CMK (cell line): ENCODE measurements at regions not wholly inside any gene's neighbourhood (a gene's known extent, or its start where the extent isn't known, plus 50 kb on each side); places are given as distances from the start of the nearest gene placed in this dataset.

Experiments used
- DNase-seq: peaks from one replicate; pipeline ENCODE4 v3.0.0-alpha.2; 2010; ENCODE audit warnings: low read depth

- DNase-seq = no peak
These were observed 113.0 kb downstream of the DTHD1 start for GRCh38 chr4:36394352-36394903.

GRCh38 chr4:36399762-36400353 lies 118.4 kb downstream of the DTHD1 start:
- no peak for DNase-seq

- no peak for DNase-seq
These were observed 120.8 kb downstream of the DTHD1 start for GRCh38 chr4:36402008-36402758.

- DNase-seq = no peak
These were observed 129.9 kb downstream of the DTHD1 start for GRCh38 chr4:36411338-36411737.

- no peak for DNase-seq
These were observed 132.8 kb downstream of the DTHD1 start for GRCh38 chr4:36414248-36414647.

- DNase-seq = no peak
These were observed 135.7 kb downstream of the DTHD1 start for GRCh38 chr4:36417146-36417545.

- no peak for DNase-seq
These were observed 138.8 kb downstream of the DTHD1 start for GRCh38 chr4:36420111-36420679.

- DNase-seq = no peak
These were observed 141.2 kb downstream of the DTHD1 start for GRCh38 chr4:36422607-36423006.

- DNase-seq = no peak
These were observed 145.3 kb downstream of the DTHD1 start for GRCh38 chr4:36426741-36427140.

GRCh38 chr4:36427696-36428095 lies 146.3 kb downstream of the DTHD1 start:
- DNase-seq = no peak

GRCh38 chr4:36432586-36432985 lies 151.2 kb downstream of the DTHD1 start:
- no peak for DNase-seq

- no peak for DNase-seq
These were observed 158.1 kb downstream of the DTHD1 start for GRCh38 chr4:36439556-36439955.

- no peak for DNase-seq
These were observed 164.1 kb downstream of the DTHD1 start for GRCh38 chr4:36445480-36445879.

- DNase-seq = no peak
These were observed 164.9 kb downstream of the DTHD1 start for GRCh38 chr4:36446275-36446674.

- no peak for DNase-seq
These were observed 179.9 kb downstream of the DTHD1 start for GRCh38 chr4:36461344-36461743.

- DNase-seq = no peak
These were observed 186.3 kb downstream of the DTHD1 start for GRCh38 chr4:36467670-36468069.

GRCh38 chr4:36471903-36472302 lies 190.5 kb downstream of the DTHD1 start:
- DNase-seq = no peak

- no peak for DNase-seq
These were observed 194.7 kb downstream of the DTHD1 start for GRCh38 chr4:36476135-36476534.

- DNase-seq = no peak
These were observed 196.4 kb downstream of the DTHD1 start for GRCh38 chr4:36477861-36478260.

GRCh38 chr4:36485885-36486284 lies 204.5 kb downstream of the DTHD1 start:
- DNase-seq = no peak

GRCh38 chr4:36489798-36490197 lies 208.4 kb downstream of the DTHD1 start:
- DNase-seq = no peak

GRCh38 chr4:36492041-36492440 lies 210.6 kb downstream of the DTHD1 start:
- DNase-seq = no peak

- DNase-seq = no peak
These were observed 211.2 kb downstream of the DTHD1 start for GRCh38 chr4:36492590-36492989.
